DND-41 (cell line): ENCODE measurements at regions not wholly inside any gene's neighbourhood (a gene's known extent, or its start where the extent isn't known, plus 50 kb on each side); places are given as distances from the start of the nearest gene placed in this dataset.

Experiments
- EZH2 ChIP-seq: IDR thresholded peaks from 3 replicates; pipeline ENCODE4 v1.6.1; 2012; ENCODE audit warnings: borderline replicate concordance, low read depth, mild to moderate bottlenecking, moderate library complexity, low read length, inconsistent platforms; ENCODE audit not compliant: severe bottlenecking
- TF ChIP-seq, protein P1 (sequence below): IDR thresholded peaks from 2 replicates; pipeline ENCODE4 v1.5.1; 2012; ENCODE audit warnings: borderline replicate concordance, low read length, moderate library complexity, mild to moderate bottlenecking; ENCODE audit not compliant: poor library complexity, severe bottlenecking; ENCODE audit errors: extremely low read depth

DNA sequence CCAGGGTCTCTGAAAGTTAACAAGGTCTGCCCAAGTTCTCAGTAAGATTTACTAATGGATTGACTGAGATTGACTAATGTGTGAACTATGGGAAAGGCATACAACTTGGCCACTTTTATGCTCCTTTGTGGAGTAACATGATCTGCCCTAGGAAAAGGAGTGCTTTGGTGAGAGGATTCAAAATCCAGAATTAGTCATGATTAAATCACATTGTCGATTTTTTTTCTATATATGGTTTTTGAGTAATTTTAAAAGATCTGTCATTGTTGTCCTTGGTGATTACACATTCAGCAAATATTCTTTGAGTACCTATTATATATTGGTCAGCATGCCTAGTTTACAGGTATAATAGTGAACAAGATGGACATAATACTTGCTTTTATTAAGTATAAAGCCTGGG, 147.7 kb upstream of the SYT10 start:
- TF ChIP-seq, protein P1, sequence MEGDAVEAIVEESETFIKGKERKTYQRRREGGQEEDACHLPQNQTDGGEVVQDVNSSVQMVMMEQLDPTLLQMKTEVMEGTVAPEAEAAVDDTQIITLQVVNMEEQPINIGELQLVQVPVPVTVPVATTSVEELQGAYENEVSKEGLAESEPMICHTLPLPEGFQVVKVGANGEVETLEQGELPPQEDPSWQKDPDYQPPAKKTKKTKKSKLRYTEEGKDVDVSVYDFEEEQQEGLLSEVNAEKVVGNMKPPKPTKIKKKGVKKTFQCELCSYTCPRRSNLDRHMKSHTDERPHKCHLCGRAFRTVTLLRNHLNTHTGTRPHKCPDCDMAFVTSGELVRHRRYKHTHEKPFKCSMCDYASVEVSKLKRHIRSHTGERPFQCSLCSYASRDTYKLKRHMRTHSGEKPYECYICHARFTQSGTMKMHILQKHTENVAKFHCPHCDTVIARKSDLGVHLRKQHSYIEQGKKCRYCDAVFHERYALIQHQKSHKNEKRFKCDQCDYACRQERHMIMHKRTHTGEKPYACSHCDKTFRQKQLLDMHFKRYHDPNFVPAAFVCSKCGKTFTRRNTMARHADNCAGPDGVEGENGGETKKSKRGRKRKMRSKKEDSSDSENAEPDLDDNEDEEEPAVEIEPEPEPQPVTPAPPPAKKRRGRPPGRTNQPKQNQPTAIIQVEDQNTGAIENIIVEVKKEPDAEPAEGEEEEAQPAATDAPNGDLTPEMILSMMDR = no peak
- TF ChIP-seq EZH2 = no peak
